ENCODE measurements at regions not wholly inside any gene's neighbourhood (a gene's known extent, or its start where the extent isn't known, plus 50 kb on each side); places are given as distances from the start of the nearest gene placed in this dataset.
"Not testable (repeated sequence)": the region's sequence is repeated elsewhere in the genome, so short reads cannot be mapped to it uniquely, and the experiment has no call there.

- no peak for DNase-seq (ENCODE audit: low read depth in 2 of 2)
Observed at GRCh38 chr12:40431169-40431568, 206.4 kb downstream of the LRRK2 start.

GRCh38 chr12:40435251-40435650 lies 210.5 kb downstream of the LRRK2 start:
- DNase-seq (ENCODE audit: low read depth in 2 of 2) = no peak

- DNase-seq (ENCODE audit: low read depth in 2 of 2) = no peak
Observed at GRCh38 chr12:40435951-40436350, 211.2 kb downstream of the LRRK2 start.

GRCh38 chr12:40436564-40436963 lies 211.8 kb downstream of the LRRK2 start:
- no peak for DNase-seq (ENCODE audit: low read depth in 2 of 2)

GRCh38 chr12:40439771-40440492 lies 215.1 kb downstream of the LRRK2 start:
- DNase-seq (ENCODE audit: low read depth in 2 of 2) = no peak

GRCh38 chr12:40444174-40444573 lies 219.4 kb downstream of the LRRK2 start:
- DNase-seq (ENCODE audit: low read depth in 2 of 2) = no peak

- no peak for DNase-seq (ENCODE audit: low read depth in 2 of 2)
Observed at GRCh38 chr12:40446385-40446784, 221.6 kb downstream of the LRRK2 start.

- DNase-seq (ENCODE audit: low read depth in 2 of 2) = not testable (repeated sequence)
Observed at GRCh38 chr12:40448523-40448922, 223.7 kb downstream of the LRRK2 start.

GRCh38 chr12:40451661-40452060 lies 226.9 kb downstream of the LRRK2 start:
- no peak for DNase-seq (ENCODE audit: low read depth in 2 of 2)

GRCh38 chr12:40464121-40464520 lies 228.1 kb upstream of the CNTN1 start:
- DNase-seq (ENCODE audit: low read depth in 2 of 2) = no peak

- DNase-seq (ENCODE audit: low read depth in 2 of 2) = no peak
Observed at GRCh38 chr12:40469736-40470135, 222.5 kb upstream of the CNTN1 start.

- no peak for DNase-seq (ENCODE audit: low read depth in 2 of 2)
Observed at GRCh38 chr12:40473962-40474361, 218.3 kb upstream of the CNTN1 start.

GRCh38 chr12:40474630-40475029 lies 217.6 kb upstream of the CNTN1 start:
- no peak for DNase-seq (ENCODE audit: low read depth in 2 of 2)

- DNase-seq (ENCODE audit: low read depth in 2 of 2) = no peak
Observed at GRCh38 chr12:40499856-40500255, 192.4 kb upstream of the CNTN1 start.

- DNase-seq (ENCODE audit: low read depth in 2 of 2) = no peak
Observed at GRCh38 chr12:40502322-40502721, 189.9 kb upstream of the CNTN1 start.

- DNase-seq (ENCODE audit: low read depth in 2 of 2) = no peak
Observed at GRCh38 chr12:40505327-40505726, 186.9 kb upstream of the CNTN1 start.

GRCh38 chr12:40508421-40508820 lies 183.8 kb upstream of the CNTN1 start:
- DNase-seq (ENCODE audit: low read depth in 2 of 2) = no peak

GRCh38 chr12:40511341-40511740 lies 180.9 kb upstream of the CNTN1 start:
- DNase-seq (ENCODE audit: low read depth in 2 of 2) = no peak

- no peak for DNase-seq (ENCODE audit: low read depth in 2 of 2)
Observed at GRCh38 chr12:40515041-40515816, 177.0 kb upstream of the CNTN1 start.

GRCh38 chr12:40522837-40523236 lies 169.4 kb upstream of the CNTN1 start:
- no peak for DNase-seq (ENCODE audit: low read depth in 2 of 2)

- DNase-seq (ENCODE audit: low read depth in 2 of 2) = no peak
Observed at GRCh38 chr12:40525054-40525453, 167.2 kb upstream of the CNTN1 start.

- DNase-seq (ENCODE audit: low read depth in 2 of 2) = no peak
Observed at GRCh38 chr12:40534828-40535227, 157.4 kb upstream of the CNTN1 start.

GRCh38 chr12:40551466-40551865 lies 140.8 kb upstream of the CNTN1 start:
- no peak for DNase-seq (ENCODE audit: low read depth in 2 of 2)

Data from stimulated activated CD4-positive, alpha-beta T cell treated with anti-CD3 and anti-CD28 coated beads, Interleukin-12 subunit alpha, Interleukin-12 subunit beta, amount 100 ng/mL, for 24 hours (primary cell).